AG04449 (cell line): ENCODE measurements at regions not wholly inside any gene's neighbourhood (a gene's known extent, or its start where the extent isn't known, plus 50 kb on each side); places are given as distances from the start of the nearest gene placed in this dataset.

Experiments
- CTCF ChIA-PET: fragments of 350-600 bp; formaldehyde crosslinking; extraction: SDS; loops from one replicate; lab custom pipeline; 2021; ENCODE audit warnings: antibody characterized with exemption; lab: Yijun Ruan, JAX
- POLR2A ChIA-PET: fragments of 400-600, 350-600 bp; formaldehyde crosslinking; extraction: SDS; loops from one replicate; lab custom pipeline; 2020; ENCODE audit warnings: antibody characterized with exemption, inconsistent platforms; lab: Yijun Ruan, JAX
- DNase-seq: peaks from one replicate; pipeline ENCODE4 v3.0.0-alpha.2; 2010; ENCODE audit warnings: low read depth, low spot score
- H3K4me3 ChIP-seq: 2 replicates; pipeline ENCODE4 v1.5.1; 2011; ENCODE audit warnings: low read depth, mild to moderate bottlenecking, control low read depth, low read length
- TF ChIP-seq, protein P1 (sequence below): IDR thresholded peaks from one replicate; pipeline ENCODE4 v1.5.1; 2011; ENCODE audit warnings: mild to moderate bottlenecking, moderate library complexity, low read length, control low read depth, inconsistent platforms; ENCODE audit not compliant: insufficient read depth; ENCODE audit errors: missing control alignments

DNA sequence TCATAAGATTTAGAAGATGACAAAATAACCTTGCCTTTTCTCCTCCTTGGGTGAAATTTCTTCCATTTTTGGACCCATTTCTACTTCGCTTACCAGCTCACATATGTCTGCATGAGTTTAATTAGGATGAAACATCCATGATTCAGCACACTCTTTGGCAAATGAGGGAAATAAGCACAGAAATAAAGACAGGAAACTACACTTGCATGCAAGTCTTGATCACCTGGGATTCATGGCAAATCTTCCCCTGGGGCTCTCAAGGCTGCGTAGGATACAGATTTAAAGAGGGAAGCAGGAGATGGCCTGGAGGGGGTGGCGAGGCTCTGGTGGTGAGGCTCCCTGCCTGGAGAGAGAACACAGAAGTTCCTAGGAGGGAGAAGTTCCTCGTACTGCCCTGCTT, 147.8 kb downstream of the EDN3 start:
- ChIA-PET CTCF (interaction anchor here (1.2 to 2.6 kb wide), 5 partner anchors 7 to 584 kb away, joined by 3 to 16 read pairs (median 5); no protein-coding TSS in a partner anchor), POLR2A (no interaction called here)
- TF ChIP-seq, protein P1, sequence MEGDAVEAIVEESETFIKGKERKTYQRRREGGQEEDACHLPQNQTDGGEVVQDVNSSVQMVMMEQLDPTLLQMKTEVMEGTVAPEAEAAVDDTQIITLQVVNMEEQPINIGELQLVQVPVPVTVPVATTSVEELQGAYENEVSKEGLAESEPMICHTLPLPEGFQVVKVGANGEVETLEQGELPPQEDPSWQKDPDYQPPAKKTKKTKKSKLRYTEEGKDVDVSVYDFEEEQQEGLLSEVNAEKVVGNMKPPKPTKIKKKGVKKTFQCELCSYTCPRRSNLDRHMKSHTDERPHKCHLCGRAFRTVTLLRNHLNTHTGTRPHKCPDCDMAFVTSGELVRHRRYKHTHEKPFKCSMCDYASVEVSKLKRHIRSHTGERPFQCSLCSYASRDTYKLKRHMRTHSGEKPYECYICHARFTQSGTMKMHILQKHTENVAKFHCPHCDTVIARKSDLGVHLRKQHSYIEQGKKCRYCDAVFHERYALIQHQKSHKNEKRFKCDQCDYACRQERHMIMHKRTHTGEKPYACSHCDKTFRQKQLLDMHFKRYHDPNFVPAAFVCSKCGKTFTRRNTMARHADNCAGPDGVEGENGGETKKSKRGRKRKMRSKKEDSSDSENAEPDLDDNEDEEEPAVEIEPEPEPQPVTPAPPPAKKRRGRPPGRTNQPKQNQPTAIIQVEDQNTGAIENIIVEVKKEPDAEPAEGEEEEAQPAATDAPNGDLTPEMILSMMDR, result no peak
- no peak overlapping the region for H3K4me3 ChIP-seq
- no peak for DNase-seq

- CTCF ChIA-PET, result interaction anchor here (0.7 to 1.4 kb wide), 3 partner anchors 13 to 578 kb away, joined by 3 to 6 read pairs (median 3); no protein-coding TSS in a partner anchor
- H3K4me3 ChIP-seq, result no peak overlapping the region
- POLR2A ChIA-PET, result no interaction called here
- DNase-seq, result peak; percentile 5
- TF ChIP-seq, protein P1, result no peak
These were observed 148.5 kb downstream of the EDN3 start for GRCh38 chr20:59448851-59449444.

GRCh38 chr20:59451066-59451630, 150.7 kb downstream of the EDN3 start:
- TF ChIP-seq, protein P1, result no peak
- DNase-seq, result no peak
- ChIA-PET CTCF (interaction anchor here (1.5 to 6.9 kb wide), 5 partner anchors 357 to 598 kb away, joined by 3 to 82 read pairs (median 4); no protein-coding TSS in a partner anchor), POLR2A (no interaction called here)
- no peak overlapping the region for H3K4me3 ChIP-seq

- ChIA-PET CTCF (interaction anchor here (1.5 to 6.9 kb wide), 5 partner anchors 357 to 598 kb away, joined by 3 to 82 read pairs (median 4); no protein-coding TSS in a partner anchor), POLR2A (no interaction called here)
- no peak overlapping the region for H3K4me3 ChIP-seq
- DNase-seq, result no peak
- TF ChIP-seq, protein P1, result no peak
These were observed 151.2 kb downstream of the EDN3 start for GRCh38 chr20:59451641-59452040.

DNA sequence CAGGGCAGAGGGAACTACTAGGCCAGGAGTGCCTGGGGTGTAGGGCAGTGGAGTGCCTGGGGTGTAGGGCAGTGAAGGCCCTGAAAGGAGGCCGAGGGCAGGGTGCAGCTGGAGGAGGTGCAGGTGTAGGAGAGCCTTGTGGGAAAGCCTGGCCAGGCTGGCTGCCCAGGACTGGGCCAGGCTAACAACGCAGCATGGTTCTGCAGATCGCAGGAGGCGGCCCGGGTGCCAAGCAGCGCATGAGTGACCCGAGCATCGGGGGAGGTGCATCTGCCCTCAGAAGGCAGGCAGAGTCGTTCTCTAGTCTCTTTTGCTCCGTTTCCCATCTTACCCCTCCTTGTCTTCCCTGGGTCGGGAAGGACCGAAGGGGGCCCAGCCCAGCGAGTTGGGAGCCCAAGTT, 151.5 kb upstream of the PHACTR3 start:
- TF ChIP-seq, protein P1, result no peak
- ChIA-PET CTCF (interaction anchor here (0.9 to 6.9 kb wide), 8 partner anchors 10 to 586 kb away, joined by 3 to 89 read pairs (median 28); no protein-coding TSS in a partner anchor), POLR2A (no interaction called here)
- H3K4me3 ChIP-seq, result no peak overlapping the region
- no peak for DNase-seq
